ENCODE measurements at regions not wholly inside any gene's neighbourhood (a gene's known extent, or its start where the extent isn't known, plus 50 kb on each side); places are given as distances from the start of the nearest gene placed in this dataset.
A peak's percentile ranks its signal among the peaks of the same experiment; 100 is the strongest.

GRCh38 chr5:138665261-138665660 lies 88.0 kb upstream of the CTNNA1 start:
- DNase-seq (ENCODE audit: low read depth in 2 of 2) = no peak

- DNase-seq (ENCODE audit: low read depth in 2 of 2) = no peak
These were observed 88.8 kb upstream of the CTNNA1 start for GRCh38 chr5:138664276-138664943.

GRCh38 chr5:138663561-138663960 lies 88.4 kb upstream of the HSPA9 start:
- DNase-seq (ENCODE audit: low read depth in 2 of 2) = no peak

DNA sequence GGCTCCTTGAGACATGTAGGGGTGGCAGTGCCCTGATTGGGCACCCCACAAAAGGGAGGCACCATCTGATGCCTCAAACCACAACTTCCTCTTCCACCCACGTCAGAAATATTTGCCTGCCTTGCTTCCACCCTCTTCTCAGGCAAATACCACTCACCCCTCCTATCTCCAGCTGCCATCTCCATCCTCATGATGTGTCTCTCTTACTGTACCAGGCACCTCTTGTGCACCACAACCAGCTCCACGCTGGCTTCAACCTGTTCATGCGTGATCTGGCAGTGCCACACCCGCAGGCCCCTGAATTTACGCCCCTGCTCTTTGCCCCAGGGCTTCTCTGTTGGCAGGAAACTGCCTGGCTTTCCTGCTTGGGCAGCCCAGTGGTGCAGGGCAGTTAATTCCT lies 87.8 kb upstream of the HSPA9 start:
- DNase-seq (ENCODE audit: low read depth in 2 of 2) = no peak

DNA sequence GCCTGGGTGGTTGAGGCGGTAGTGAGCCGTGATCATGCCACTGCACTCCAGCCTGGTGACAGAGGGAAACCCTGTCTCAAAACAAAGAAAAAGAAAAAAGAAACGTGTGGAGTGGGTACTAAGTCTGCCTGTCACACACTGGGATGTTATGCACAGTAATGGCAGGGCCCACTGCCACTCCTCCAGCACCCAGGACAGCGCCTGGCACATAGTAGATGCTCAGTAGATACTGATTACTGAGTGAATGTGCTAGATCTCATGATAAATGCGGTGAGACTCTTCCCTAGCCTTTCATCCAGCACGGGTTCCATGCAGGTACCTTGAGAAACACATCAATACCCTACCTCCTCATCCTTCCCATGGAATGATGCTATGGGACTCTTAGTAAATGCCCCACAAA lies 87.4 kb upstream of the HSPA9 start:
- peak in 1 of 2 donors; percentile 30 for DNase-seq (ENCODE audit: low read depth in 2 of 2)

DNA sequence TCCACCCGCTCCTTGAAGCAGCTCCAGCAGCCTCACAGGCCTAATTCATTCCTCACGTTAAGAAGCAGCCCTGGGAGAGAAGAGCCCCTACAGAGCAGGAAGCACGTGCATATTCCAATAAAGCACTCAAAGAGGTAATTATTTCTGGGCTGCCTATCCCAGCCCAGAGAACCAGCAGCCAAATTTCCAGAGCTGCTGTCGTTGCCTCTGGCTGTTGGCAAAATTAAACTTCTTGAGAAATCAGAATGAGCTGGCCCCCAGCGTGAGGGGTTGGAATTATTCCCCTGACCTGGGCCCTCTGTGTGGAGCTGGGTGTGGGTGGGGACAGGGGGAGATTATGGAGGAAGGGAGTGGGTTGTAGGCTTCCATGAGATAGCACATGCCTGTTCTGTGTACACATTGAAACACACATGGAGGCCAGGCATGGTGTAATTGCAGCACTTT lies 86.8 kb upstream of the HSPA9 start:
- DNase-seq (ENCODE audit: low read depth in 2 of 2) = no peak

- DNase-seq (ENCODE audit: low read depth in 2 of 2) = no peak
These were observed 86.2 kb upstream of the HSPA9 start for GRCh38 chr5:138661291-138661960.

GRCh38 chr5:138660051-138660572 lies 84.9 kb upstream of the HSPA9 start:
- DNase-seq (ENCODE audit: low read depth in 2 of 2) = no peak

- DNase-seq (ENCODE audit: low read depth in 2 of 2) = no peak
These were observed 84.4 kb upstream of the HSPA9 start for GRCh38 chr5:138659561-138659960.

GRCh38 chr5:138659121-138659520 lies 83.9 kb upstream of the HSPA9 start:
- DNase-seq (ENCODE audit: low read depth in 2 of 2) = no peak

GRCh38 chr5:138658676-138659075 lies 83.5 kb upstream of the HSPA9 start:
- DNase-seq (ENCODE audit: low read depth in 2 of 2) = no peak

DNA sequence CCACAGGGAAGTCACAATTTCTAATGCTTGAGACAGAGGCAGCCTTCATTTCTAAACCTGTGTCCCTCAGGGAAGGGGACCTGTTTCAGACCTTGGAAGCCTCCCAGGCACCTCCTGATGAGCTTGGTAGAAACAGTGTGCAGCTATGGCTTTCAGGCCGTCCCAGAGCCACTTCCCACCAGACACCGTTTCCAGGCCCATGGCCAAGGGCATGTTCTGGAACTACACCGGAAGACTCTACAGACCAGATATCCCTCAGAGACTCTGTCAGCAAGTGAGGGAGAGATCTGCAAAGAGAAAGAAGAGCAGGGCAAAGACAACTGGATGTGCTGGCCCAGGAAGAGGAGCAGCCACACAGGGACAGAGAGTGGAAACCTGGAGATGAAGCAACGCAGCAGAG lies 82.2 kb upstream of the HSPA9 start:
- no peak for DNase-seq (ENCODE audit: low read depth in 2 of 2)

GRCh38 chr5:138656916-138657315 lies 81.7 kb upstream of the HSPA9 start:
- DNase-seq (ENCODE audit: low read depth in 2 of 2) = no peak

DNA sequence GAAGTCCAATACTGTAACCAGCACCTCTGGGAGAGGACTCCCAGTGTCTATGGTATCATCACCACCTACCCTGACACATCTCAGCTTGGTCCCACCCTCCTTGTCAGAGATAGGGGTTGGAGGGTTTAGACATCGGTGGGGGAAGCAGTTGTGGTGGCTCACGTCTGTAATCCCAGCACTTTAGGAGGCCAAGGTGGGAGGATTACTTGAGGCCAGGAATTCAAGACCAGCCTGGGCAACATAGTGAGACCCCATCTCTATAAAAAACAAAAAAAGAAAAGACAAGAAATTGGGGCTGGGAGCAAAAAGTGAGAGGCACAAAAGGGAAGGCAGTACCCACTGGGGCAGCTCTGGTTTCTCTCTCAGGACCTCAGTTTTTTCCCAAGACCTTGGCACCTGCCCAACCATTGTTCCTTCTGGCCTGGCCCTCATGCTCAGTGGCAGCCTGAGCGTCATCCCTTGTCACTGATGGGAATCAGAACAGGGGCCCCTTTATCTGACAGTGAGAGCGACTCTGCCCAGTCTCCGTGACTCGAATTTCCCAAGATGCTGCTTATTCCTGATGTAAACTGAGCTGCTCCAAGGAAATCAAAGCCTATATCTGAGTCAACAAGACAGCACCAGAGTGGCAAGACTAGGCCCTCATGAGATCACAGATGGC lies 80.5 kb upstream of the HSPA9 start:
- DNase-seq (ENCODE audit: low read depth in 2 of 2) = no peak

- DNase-seq (ENCODE audit: low read depth in 2 of 2) = peak; percentile 63 to 65
These were observed 79.2 kb upstream of the HSPA9 start for GRCh38 chr5:138654281-138654867.

DNA sequence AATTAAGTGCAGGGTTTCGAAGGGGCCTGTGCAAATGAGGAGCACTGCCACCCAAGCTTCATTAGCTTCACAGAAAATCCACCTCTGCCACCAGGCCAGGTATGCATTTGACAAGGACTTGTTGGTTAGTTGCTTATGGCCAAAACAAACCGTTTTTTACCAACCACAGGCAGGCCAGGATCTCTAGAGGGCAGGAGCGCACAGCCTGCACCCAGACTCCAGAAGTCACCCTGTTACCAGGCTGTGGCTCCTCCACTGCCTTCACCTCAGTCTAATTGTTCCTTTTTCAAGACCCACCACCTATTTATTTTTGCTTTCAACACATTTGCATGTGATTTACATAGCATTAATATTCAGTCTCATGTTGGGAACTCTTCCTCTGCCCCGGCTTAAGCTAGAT lies 78.3 kb upstream of the HSPA9 start:
- no peak for DNase-seq (ENCODE audit: low read depth in 2 of 2)

DNA sequence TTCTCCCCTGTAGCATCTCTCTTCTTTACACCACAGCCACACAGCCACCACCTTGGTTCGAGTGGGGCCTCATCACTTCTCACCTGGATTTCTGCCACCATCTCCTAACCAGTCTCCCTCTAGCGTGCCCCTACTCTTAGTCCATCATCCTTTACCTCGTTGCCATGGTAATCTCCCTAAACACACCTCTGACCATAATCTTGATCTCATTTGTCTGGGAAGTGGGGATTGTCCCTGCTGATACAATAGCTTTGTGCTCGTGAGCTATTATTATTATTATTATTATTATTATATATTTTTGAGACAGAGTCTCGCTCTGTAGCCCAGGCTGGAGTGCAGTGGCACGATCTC lies 76.5 kb upstream of the HSPA9 start:
- DNase-seq (ENCODE audit: low read depth in 2 of 2) = no peak

DNA sequence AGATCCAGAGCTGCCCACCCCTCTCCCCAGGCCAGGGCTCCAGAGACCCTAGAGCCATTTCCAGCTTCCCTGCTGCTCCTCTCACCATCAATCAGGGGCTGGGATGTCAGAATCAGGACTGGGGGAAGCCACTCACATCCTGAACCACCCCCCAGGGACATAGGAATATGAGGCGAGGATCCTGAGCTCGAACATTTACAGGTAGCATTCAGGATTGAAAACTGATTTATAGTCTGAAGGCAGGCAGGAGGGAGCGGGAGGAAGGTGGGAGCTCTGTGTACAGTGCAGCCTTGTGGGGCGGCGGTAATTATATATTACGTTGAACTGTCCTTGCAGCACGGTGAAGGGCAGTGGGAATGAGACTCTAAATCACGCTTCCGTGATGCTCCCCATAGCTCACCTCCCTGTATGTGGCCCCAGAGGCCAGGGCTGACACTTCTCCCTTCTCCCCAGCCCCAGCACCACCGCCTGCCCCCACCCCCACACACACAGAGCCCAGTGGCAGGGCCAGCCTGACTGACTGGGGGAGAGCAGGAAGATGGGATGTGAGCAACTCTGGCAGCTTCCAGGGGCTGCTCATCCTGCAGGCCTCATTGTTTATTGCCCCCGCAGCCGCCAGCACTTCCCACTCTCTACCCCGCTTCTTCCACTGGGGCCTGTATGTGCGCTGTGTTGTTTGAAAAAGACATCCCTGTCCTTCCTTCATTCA lies 76.0 kb upstream of the HSPA9 start:
- DNase-seq (ENCODE audit: low read depth in 2 of 2) = no peak

GRCh38 chr5:138650196-138650595 lies 75.0 kb upstream of the HSPA9 start:
- no peak for DNase-seq (ENCODE audit: low read depth in 2 of 2)

GRCh38 chr5:138649775-138650174 lies 74.6 kb upstream of the HSPA9 start:
- no peak for DNase-seq (ENCODE audit: low read depth in 2 of 2)

DNA sequence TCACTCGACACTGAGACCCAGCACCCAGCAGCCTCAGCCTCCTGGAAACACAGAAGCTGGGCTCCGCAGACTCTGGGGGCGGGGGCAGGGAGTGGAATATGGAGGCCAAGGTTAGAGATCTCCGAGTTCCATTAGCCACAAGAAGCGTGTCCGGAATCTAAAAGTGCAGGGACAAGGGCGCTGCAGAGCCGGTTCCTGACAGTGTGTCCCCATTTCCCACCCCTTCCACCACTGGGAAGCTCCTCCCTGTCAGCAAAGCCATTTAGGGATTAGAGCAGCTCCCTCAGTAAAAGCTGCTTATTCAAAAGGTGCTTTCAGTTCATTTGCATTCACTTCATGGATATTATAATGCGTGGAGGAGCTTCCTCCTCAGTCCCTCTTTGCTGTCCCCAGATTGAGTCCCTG lies 74.1 kb upstream of the HSPA9 start:
- no peak for DNase-seq (ENCODE audit: low read depth in 2 of 2)

DNA sequence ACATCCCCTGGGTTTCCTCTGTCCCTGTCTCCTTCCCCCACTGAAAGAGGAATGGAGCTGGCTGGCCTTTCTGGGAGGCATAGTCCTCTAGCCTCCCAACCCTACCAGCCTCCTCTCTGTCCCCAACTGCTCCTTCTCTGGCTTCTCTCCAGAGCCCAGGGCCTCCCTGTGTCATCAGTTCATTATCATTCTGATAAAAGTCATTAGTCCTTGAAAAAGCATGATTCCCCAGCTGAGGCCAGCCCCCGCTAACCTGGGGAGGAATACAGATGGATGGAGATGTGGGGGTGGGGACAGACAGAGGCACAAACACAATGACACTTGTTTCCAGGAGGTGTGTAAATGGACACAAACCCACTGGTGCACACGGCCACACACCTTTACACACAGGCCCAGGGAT lies 73.6 kb upstream of the HSPA9 start:
- DNase-seq (ENCODE audit: low read depth in 2 of 2) = no peak
